ENCODE measurements at regions not wholly inside any gene's neighbourhood (a gene's known extent, or its start where the extent isn't known, plus 50 kb on each side); places are given as distances from the start of the nearest gene placed in this dataset.

- no peak for FAIRE-seq
- TF ChIP-seq SIX5 (IDR thresholded peaks at IDR 0.05; ENCODE audit: low read depth, low read length): no peak
- TF ChIP-seq EGR1 (IDR thresholded peaks at IDR 0.05; ENCODE audit: borderline replicate concordance, low read depth, low read length): no peak
- no peak for TF ChIP-seq CEBPB (IDR thresholded peaks at IDR 0.05; ENCODE audit: low read depth, low read length)
- TF ChIP-seq JUN (IDR thresholded peaks at IDR 0.05; ENCODE audit: low read depth, low read length): no peak
- no peak for TF ChIP-seq PHF8 (conservative IDR thresholded peaks at IDR 0.05; ENCODE audit: low read depth, low read length)
- TF ChIP-seq GTF2F1 (IDR thresholded peaks at IDR 0.05; ENCODE audit: borderline replicate concordance, low read depth, low read length): no peak
- no peak for TF ChIP-seq ATF3 (IDR thresholded peaks at IDR 0.05; ENCODE audit: insufficient read depth, low read depth, low read length)
- TF ChIP-seq KDM1A (IDR thresholded peaks at IDR 0.05; ENCODE audit: borderline replicate concordance, low read length): no peak
- TF ChIP-seq ZNF274 (IDR thresholded peaks at IDR 0.05; ENCODE audit: borderline replicate concordance, extremely low read depth, low read length): no peak
- TF ChIP-seq CBX5 (IDR thresholded peaks at IDR 0.05; ENCODE audit: low read depth, low read length): no peak
- no peak for TF ChIP-seq KDM5A (IDR thresholded peaks at IDR 0.05; ENCODE audit: low read length)
- no peak for TF ChIP-seq JUND (IDR thresholded peaks at IDR 0.05; ENCODE audit: low read length)
- no peak for TF ChIP-seq YY1 (IDR thresholded peaks at IDR 0.05; ENCODE audit: low read depth, low read length)
- TF ChIP-seq TAF1 (IDR thresholded peaks at IDR 0.05; ENCODE audit: low read depth, low read length): no peak
- no peak for TF ChIP-seq SUZ12 (IDR thresholded peaks at IDR 0.05; ENCODE audit: low read length)
- TF ChIP-seq EP300 (IDR thresholded peaks at IDR 0.05; ENCODE audit: borderline replicate concordance in 1 of 2, low read depth in 2 of 2, low read length in 2 of 2): no peak
Measured at GRCh38 chr20:18907353-18907752, 93.8 kb downstream of the SCP2D1 start.

More at GRCh38 chr20:18907353-18907752, 93.8 kb downstream of the SCP2D1 start:
- Histone ChIP-seq H3K79me1 (ENCODE audit: low read depth, low read length) (no peaks in the 10 kb centered on the region), H2BK15ac (ENCODE audit: low read length) (no peak overlapping the region), H2BK20ac (ENCODE audit: low read length) (no peak overlapping the region), H2BK12ac (ENCODE audit: low read depth, low read length) (peak overlapping the region; percentile 43; the same call in 1 of the 2 replicates), H3K9ac (replicated peaks in 1 of 4; ENCODE audit: extremely low read depth in 1 of 4, low read depth in 3 of 4, low read length in 3 of 4) (no peak overlapping the region), H3K9me3 (ENCODE audit: insufficient read depth in 2 of 2, low read depth in 1 of 2, low read length in 1 of 2) (no peaks in the 10 kb centered on the region), H3K36me3 (ENCODE audit: control insufficient read depth in 2 of 4, insufficient read depth in 4 of 4, low read length in 3 of 4) (no peaks in the 10 kb centered on the region), H3K4me2 (ENCODE audit: insufficient read depth in 1 of 2, low read depth in 2 of 2, low read length in 2 of 2) (no peak overlapping the region), H3K27me3 (replicated peaks in 1 of 4; ENCODE audit: control insufficient read depth in 3 of 4, extremely low read depth in 1 of 4, insufficient read depth in 3 of 4, low read length in 3 of 4) (no peaks in the 10 kb centered on the region), H3K79me2 (ENCODE audit: control insufficient read depth in 1 of 2, insufficient read depth in 2 of 2, low read length in 2 of 2) (no peaks in the 10 kb centered on the region), H3K18ac (ENCODE audit: extremely low read depth, low read length) (no peak overlapping the region), H3K4ac (replicated peaks; ENCODE audit: insufficient read length, low read depth, low read length) (peak overlapping the region; percentile 65), H3K4me1 (replicated peaks in 1 of 4; ENCODE audit: control insufficient read depth in 3 of 4, insufficient read depth in 4 of 4, low read length in 3 of 4) (peaks cover 0 to 2% (median under 1%) of the 10 kb centered on the region in 4 experiments; a peak in 3 of 7 replicates), H3K14ac (ENCODE audit: insufficient read length) (no peak overlapping the region), H3K27ac (ENCODE audit: low read depth, low read length) (no peak overlapping the region), H4K5ac (ENCODE audit: insufficient read length, low read depth, low read length) (no peak overlapping the region), H3K56ac (replicated peaks; ENCODE audit: insufficient read length, low read depth, low read length) (no peak overlapping the region), H2AFZ (ENCODE audit: low read length) (no peak overlapping the region), H2AK5ac (ENCODE audit: low read depth, low read length) (no peak overlapping the region), H4K20me1 (replicated peaks in 1 of 2; ENCODE audit: control insufficient read depth in 1 of 2, insufficient read depth in 2 of 2, low read length in 2 of 2) (no peaks in the 10 kb centered on the region), H3K23me2 (ENCODE audit: low read depth, low read length) (no peaks in the 10 kb centered on the region), H4K91ac (replicated peaks; ENCODE audit: insufficient read length, low read length) (no peak overlapping the region), H3K4me3 (ENCODE audit: extremely low read depth in 1 of 4, insufficient read depth in 2 of 4, low read depth in 3 of 4, low read length in 4 of 4) (no peak overlapping the region), H3K23ac (ENCODE audit: insufficient read length) (no peak overlapping the region), H2BK120ac (replicated peaks; ENCODE audit: low read depth, low read length) (no peak overlapping the region), H2BK5ac (ENCODE audit: low read depth, low read length) (no peak overlapping the region), H4K8ac (ENCODE audit: extremely low read depth, insufficient read depth, low read length) (no peak overlapping the region)
- whole genome bisulfite sequencing, 2 experiments (ENCODE audit: extremely low coverage in 1 of 2, insufficient coverage in 1 of 2, insufficient read length in 1 of 2, insufficient replicate concordance in 2 of 2, low coverage in 1 of 2, low lambda C conversion rate in 2 of 2, missing lambda C conversion rate in 1 of 2): 88% methylated on average over 6 of the region's 6 CpGs; no CpG with 5 or more reads in 1 of the 2 experiments
- POLR2A ChIA-PET (ENCODE audit: partially characterized antibody): no interaction called here
- no peak for DNase-seq (ENCODE audit: low read depth in 1 of 2, low spot score in 2 of 2)
- CTCF ChIA-PET (ENCODE audit: partially characterized antibody): no interaction called here

Data from H1 (cell line).